GM21381 (cell line): ENCODE measurements at regions not wholly inside any gene's neighbourhood (a gene's known extent, or its start where the extent isn't known, plus 50 kb on each side); places are given as distances from the start of the nearest gene placed in this dataset.

Source experiments
- ATAC-seq: cut with Tn5 transposase; IDR thresholded peaks from one replicate; pipeline ENCODE4 v1.9.1; 2021; ENCODE audit warnings: mild to moderate bottlenecking, moderate library complexity; ENCODE audit not compliant: unreplicated experiment

DNA sequence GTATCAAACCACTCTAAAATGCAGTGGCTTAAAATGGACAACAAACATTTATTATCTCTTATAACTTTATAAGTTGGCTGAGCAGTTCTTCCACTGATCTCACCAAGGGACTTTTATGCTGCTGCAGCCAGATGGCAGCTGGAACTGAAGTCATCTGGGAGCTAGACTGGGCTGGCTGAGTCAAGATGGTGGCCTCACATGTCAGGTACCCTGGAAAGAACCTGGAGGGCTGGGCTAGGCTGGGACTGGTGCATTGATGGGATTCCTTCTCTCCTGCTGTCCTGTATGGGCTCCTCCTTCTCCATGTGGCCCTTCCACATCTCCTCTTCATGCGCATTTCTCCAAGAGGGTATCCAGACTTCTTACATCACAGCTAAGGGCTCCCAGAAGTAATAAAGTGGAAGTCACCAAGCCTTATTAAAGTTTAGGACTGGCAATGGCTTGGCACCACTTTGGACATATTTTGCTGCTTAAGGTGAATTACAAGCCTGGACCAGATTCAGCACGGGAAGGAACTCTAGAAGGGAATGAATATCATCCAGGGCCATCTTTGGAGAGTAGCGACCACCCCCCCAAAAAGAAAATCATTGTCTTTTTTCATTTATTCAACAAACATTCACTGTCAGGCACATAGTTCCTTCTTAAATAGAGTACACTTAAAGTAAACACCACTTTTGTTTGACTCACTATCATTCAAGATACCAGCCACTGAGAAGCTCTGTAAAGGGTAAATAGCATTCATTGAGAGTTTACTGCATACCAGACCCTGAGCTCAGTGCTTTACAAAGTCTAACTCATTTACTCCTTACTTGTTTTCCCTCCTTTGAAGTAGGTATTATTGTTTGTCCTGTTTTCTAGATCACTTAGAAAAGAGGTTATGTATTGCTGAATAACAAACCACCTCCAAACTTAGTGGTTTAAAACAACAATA lies 138.0 kb downstream of the ZFP36L2 start:
- no peak for ATAC-seq

DNA sequence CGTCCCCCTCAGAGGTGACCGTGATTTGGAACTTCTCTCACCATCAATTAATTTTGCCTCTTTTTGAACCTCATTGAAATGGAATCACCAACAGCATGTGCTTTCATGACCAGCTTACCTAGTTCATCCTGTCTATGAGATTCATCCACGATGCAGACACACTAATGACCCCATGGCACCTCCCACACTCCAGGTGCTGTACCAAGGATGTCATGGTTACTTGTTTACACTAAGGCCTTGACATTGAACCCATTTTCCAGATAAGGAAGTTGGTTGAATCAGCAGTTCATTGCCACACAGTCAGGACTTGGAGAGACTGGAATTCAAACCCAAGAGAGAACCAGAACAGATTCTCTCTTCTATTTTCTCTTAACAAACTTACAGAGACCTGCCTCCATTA lies 139.0 kb downstream of the ZFP36L2 start:
- ATAC-seq = no peak

DNA sequence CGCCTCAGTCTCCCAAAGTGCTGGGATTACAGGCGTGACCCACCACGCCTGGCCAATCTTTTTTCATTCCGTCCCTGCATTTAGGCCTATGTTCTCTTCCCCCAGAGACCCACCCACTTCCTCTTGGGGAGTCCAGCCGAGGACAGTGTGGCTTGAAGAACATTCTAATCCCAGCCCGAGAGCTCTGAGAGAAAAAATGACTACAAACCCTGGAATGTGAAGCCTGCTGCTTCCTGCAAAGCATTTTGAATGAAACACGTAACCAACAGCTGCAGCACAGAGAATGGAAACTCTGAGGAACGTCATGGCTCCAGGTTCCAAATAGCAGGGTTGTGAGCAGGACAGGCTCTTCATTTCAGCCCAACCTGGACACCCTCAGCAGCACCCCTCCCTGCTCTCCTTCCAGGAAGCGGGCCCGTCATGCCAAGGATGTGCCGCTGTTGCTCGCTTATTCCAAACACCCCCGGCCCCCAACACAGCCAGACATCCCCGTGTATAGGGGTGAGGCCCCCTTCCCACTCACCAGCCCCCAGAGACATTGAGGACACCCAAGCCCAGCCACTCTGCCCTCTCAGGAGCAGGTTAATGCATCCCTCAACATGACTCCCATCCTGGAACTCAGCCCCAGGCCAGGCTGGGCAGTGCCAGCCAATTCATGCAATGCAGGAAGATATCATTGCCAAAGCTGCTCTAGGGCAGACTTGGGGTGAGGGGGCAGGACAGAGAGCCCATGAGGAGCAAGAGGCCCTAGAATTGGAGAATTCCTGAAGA lies 139.8 kb downstream of the ZFP36L2 start:
- ATAC-seq = no peak

DNA sequence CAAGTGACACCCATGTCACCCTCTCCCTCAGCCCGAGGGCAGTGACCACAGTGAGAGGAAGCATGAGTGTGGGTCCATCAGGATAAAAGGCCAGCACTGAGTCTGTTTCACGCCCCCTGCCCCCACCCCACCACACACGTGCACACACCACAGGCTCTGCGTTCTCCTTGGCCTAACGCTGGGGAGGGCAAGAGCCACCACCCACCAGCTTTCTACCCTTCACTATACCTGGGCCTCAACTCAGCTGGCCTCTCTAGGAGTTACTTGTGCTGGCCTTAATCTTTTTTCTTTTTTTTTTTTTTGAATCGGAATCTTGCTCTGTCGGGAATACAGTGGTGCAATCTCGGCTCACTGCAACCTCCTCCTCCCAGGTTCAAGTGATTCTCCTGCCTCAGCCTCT lies 140.5 kb downstream of the ZFP36L2 start:
- no peak for ATAC-seq

DNA sequence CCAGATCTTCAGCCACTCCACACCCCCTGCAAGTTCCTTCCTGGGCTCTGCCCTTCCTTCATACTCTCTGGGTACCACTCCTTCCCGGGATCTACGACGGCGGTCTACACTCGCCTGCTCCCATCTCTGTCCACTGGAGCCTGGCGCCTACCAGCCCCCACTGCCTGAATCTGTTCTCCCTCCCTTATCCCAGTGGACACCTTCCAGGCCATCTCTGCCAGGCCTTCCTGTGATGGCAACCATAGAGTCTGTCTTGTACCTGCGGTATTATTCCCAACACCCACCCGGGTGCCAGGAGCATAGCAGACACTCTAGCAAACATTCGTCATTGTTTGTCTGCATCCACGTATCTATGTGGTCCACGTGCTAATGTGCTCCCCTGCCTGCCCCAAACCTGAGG lies 140.9 kb downstream of the ZFP36L2 start:
- ATAC-seq = no peak

DNA sequence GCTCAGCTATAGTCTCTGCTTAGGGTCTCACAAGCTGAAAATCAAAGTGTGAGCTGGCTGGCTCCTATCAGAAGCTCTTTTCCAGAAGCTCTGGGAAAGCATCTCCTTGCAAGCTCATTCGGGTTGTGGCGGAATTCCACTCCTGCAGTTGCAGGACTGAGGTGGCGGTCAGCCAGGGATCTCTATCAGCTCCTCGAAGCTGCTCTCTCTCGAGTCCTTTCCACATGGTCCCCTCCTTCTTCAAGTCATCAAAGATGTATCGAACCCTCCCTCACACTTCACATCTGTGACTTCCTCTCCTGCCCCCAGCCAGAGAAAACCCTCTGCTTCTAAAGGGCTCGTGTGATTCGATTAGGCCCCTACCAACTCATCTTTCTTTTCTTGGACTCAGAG lies 141.7 kb downstream of the ZFP36L2 start:
- ATAC-seq = no peak

DNA sequence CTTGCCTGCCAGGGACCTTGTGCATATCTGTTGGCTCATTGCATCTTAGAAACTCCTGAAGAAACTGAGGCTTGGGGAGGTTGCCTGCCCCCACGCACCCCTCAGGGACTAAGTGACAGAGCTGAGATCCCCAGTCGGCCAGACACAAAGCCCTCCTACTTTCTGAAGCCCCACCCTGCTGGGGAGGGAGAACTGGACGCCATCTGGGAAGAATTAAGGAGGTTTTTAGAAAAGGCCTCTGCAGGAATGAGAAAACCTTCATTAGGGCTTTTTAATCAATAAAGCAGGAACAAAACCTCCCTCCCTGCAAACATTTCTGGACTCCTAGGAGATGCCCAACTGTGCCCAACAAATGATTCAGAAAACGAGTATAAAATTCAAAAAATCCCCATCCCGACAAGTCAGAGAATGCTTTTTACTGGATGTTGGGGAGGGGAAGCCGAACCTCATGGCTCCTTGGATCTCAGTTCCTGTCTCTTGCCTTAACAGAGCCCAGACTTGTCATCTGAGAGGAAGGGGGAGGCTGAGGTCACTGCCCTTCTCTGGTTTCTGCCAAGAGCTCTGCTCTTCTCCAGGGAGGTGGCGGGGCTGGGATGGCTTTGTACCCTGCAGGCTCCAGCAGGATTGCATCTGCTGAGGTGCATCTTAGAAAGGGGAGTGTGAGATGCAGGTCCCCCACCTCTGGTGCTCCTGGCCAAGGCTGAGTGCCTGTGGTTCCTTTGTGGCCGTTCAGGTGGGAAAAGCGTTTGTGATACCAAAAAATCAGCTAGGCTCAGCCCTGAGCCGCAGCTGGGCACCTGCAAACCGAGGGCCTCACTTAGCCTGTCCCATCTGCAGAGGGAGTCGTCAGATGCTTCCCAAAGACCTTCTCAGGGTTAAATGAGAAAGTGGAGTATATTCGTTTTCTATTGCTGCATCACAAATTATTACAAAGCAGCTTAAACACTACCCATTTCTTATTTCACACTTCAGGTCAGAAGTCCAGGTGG lies 142.4 kb downstream of the ZFP36L2 start:
- no peak for ATAC-seq

DNA sequence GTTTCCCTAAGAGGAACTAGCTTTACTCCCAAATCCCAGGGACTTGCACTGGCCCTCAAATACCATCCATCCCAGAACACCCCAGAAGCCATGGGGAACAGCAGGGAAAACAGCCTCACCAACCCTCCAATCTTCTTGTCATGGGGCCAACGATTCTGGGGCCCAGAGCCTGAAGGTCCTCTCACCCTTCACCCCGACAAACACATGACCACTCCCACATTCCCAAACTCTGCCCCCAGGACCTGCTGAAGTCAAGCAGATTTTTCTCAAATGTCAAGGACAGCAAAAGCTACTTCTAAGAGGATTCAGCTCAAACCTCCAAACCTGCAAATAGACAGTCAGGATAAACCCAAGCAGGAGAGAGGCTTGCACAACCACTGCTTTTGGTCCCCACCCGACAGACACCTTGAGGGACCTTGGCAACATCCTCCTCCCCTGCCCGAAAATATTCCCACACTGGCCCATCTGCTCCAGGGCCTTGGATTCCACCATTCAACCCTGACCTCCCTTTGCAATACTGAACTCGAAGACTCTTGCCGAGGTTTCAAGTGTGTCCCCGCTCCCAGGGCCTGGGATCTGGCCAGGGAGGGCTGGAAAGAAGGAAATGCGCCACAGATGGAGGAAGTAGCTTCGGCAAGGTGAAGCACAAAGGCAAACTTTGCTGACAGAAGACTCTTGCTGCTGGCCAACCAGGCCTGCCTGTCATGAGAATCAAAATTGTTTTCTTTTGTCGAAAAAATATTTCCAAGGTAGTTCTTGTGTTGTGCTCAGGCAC lies 143.3 kb downstream of the ZFP36L2 start:
- ATAC-seq = no peak

DNA sequence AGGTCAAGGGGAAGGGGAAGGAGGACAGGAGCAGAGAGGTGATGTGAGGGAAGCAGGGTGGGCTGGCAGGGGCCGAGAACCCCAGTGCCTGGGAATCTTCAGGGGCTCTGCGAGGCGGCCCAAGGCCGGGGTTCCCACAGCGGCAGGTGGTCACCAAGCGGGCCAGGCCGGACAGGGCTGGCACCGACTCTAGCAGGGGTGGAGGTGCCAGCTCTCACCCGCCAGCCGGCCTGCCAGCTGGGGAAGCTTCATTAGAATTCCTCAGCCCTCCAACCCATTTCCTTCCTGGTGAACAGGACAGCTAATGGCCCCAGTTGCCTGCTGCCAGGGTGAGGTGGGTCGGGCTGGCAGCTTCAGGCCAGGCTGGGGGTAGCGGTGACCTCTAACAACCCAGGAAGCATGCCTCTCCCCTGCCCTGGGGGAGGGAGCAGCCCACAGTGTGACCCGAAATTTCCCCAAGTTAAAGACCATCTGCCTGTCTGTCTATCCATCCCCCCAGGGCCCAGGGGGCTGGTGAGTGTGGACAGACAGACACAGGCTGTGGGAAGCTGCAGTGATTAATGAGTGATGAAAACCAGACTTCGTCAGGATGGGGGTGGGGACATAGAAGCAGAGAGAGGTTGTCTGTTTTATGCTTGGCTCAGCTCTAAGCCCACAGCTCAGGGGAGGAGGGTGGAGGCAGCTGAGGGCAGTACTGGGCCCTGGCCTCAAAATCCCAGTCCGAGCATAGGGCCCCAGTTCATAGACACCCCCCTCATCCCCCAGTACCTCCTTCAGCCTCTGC lies 144.1 kb downstream of the ZFP36L2 start:
- no peak for ATAC-seq

DNA sequence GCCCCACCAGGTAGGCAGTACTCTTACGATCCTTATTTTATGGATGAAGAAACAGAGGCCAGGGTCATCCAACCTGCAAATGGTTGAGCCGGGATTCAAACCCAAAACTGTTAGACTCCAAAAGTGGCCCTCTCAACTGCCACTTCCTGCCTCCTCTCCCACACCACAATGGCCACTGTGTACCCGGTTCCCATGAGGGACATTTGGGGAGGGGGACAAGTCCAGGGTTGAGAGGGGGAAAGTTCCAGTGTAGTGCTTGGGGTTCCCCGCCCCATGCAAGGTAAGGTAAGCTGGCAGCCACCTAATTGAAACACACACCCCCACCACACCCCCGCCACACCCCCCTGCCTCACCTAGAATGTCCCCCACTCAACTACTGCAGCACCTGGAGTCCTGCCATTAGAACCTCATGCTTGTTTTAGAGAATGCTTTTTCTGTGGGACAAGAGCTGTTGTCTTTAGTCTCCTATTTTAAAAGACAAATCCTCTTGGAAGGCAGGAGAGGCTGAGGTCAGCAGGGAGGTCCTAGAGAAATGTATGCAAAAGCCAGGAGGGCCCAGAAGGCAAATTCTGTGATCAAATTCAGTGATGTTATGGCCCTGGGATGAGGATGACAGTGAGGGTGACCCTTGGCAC lies 145.2 kb downstream of the ZFP36L2 start:
- ATAC-seq = no peak

DNA sequence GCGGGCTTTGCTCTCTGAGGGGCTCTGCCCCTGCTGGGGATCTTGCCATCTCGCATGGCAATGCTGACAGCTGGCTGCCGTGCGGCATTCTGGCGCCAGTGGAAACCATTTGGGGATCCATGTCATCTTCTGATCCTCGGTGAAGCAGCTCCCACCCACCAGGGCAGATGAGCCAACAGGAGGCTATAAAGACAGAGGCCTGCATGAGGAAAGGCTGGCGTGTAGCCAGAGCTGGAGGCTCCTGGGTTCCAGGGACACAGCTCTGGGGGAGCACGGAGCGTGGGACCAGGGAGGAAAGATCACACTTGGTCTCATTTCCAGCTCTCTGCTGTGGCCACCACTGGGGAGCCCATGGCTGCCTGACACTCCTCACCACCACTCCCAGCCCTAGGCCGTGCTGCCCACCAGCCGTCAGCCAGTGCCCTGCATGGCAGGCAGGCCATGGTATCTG lies 145.8 kb downstream of the ZFP36L2 start:
- ATAC-seq = no peak

DNA sequence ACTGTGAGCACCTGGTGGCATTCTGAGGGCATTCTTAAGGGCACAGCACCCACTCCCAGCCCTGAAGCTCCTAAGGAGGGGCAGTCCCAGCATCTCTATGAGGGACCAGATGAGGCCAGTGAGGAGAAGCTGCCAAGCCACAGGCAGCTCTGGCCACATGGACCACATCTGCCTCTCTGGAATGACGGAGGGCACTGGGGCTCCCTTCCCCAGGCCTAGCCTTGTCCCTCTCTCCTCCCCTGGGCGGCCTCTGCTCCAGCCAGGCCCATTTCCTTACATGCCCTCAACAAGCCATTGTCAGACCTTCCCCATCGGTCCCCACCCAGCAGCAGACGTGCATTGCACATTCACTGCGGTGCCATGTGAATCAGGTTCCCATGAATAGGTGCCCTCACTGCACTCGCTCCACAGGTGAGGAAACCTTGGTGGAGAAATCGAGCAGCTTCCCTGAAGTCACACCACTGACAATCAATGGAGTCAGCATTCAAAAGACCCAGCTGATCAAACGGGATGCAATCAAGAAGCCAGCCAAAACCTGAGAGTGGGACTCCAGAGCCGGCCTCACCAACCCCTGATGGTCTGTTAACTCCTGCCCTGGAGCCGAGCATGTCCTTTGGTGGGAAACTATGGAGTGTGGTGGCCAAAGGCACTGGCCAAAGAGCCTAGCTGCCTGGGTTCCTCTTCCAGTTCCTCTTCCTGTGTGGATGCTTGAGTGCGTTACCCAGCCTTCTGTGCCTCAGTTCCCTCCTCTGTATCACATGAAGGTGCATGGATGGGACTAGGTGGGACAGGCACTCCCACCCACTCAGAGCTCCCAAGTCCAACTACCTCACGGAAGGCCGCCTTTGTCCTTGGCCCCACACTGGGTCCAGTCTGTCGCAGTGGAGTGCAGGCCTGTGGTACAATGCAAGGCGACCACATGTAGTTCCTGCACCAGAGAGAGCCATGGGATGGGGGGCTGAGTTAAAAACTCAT lies 147.3 kb downstream of the ZFP36L2 start:
- no peak for ATAC-seq

DNA sequence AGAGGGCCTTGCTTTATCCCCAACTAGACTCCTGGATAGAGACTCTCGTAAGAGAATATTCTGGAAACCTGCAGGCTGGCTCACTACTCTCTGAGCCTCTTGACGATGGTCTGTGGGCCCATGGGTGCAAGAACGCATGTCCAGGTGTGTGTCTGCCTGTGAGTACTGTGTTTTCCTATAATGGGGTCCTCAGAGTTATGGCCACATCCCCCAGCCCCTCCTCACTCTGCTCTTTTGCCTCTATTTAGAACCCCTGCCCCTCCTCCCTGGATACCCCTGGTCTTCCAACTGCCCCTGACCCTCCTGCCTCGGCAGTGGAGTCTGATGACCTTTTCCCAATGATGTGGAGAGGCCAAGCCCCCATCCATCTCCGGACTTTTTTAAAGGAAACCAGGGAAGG lies 148.1 kb downstream of the ZFP36L2 start:
- ATAC-seq = no peak

DNA sequence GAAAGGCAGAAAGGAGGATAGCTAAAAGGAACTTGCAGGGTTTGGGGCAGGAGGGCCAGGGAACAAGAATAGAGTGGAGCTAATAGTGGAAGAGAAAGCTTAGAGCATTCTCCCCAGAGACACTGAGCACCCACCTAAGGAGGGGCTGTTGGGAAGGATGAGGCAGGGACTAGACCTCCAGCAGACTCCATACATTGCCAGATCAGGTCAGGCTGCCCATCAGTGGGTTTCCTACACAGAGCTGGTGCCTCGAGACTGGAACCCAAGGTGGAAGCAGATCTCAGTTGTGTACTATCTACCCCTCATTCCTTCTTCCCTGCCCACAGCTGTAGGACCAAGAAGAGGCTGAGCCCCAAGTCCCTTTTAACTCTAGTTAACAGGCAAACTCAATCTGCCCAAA lies 148.5 kb downstream of the ZFP36L2 start:
- ATAC-seq = no peak

DNA sequence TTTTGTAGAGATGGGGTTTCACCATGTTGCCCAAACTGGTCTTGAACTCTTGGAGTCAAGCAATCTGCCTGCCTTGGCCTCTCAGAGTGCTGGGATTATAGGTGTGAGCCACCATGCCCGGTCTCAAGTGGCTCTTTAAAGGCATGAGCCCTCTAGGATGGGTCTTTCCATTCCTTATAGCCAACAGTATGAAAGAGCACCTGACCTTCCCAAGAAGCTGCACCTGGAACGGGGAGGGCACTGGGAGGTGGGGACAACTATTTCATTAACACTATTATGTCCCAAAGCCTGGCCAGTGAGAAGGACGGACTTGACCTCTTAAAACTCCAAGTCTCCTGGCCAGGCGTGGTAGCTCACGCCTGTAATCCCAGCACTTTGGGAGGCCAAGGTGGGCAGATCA lies 149.7 kb downstream of the ZFP36L2 start:
- no peak for ATAC-seq

DNA sequence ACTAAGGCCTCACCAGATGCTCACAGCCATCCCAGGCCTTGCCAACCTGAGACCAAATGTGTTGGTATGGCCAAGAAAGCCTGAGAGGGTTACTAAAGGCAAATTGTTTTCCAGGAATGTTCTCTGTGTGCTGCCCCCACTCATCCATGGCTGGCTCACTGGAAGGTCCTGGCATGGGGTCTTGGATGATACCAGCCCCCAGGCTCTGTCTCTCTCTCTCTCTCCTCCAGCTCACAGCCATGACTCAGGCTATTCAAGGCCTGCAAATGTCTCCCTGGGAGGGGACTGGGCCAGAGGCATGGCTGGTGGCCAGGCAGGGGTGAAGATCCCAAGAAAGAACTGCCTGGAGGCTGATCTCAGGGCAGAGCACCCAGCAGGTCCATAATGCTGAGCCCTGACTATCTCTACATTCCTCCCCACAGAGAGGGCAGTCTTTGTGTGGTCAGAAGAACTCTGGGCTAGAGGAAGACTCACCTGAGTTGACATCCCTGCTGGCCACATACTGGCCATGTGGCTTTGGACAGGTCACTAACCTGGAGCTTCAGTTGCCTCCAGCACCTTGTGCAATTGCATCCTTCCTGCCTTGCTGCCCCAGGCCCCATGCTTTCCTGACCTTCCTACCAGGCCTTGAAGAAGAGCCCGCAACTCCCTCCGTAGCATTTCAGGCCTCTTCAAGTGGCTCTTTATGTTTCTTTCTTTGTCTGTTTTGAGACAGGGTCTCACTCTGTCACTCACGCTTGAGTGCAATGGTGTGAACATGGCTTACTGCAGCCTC lies 150.4 kb downstream of the ZFP36L2 start:
- no peak for ATAC-seq

DNA sequence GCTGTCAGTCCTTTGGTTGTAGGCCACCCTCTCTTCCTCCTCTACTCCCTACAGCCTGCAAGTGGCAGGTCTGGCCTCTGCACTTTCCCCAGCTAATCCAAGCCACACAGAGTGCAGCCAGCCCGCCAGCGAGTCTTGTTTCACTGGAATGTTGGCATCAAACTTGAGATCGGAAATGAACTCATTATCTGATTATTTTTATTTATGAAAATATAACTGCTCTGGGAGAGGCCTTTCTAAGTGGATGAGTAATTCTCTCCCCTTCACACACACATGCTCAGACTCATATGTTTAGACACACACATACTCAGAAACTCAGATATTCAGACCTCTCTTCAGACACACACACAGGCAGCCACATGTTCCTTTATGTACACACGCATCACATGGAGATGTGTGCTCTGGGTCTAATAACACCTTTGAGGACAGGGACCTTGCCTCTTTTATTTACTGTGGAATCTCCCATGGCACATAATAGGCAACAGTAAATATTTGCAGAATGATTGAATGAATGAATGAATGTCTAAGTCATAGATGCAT lies 151.3 kb downstream of the ZFP36L2 start:
- no peak for ATAC-seq
